ENCODE measurements at regions not wholly inside any gene's neighbourhood (a gene's known extent, or its start where the extent isn't known, plus 50 kb on each side); places are given as distances from the start of the nearest gene placed in this dataset.

DNA sequence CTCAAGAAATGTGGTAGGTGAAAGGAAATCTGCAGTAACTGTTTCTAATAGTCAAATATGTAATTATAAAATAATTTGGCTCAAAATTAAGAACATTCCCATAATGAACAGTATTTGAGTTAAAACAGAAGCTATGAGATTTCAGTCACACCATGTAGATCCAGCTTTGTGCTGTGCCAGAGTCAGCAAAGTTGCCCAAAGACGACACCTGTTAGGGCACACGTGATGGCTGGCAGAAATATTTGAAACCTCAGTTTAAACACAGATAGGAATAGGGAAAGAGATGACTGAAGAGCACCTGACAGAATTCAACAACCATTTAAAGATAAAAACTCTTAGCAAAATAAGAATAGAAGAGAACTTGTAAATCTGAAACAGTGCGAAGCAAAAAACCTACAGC, 129.3 kb downstream of the CD83 start:
- ATAC-seq (no peak), DNase-seq (no peak)
- Mint-ChIP-seq H3K4me1 (no peaks in the 10 kb centered on the region), H3K4me3 (no peak overlapping the region), H3K36me3 (ENCODE audit: low read depth) (peaks cover 2% of the 10 kb centered on the region), H3K27ac (no peak overlapping the region), H3K27me3 (no peaks in the 10 kb centered on the region)
- H3K9me3 ChIP-seq (ENCODE audit: control insufficient read depth, low read length, poor library complexity, severe bottlenecking): no peaks in the 10 kb centered on the region

DNA sequence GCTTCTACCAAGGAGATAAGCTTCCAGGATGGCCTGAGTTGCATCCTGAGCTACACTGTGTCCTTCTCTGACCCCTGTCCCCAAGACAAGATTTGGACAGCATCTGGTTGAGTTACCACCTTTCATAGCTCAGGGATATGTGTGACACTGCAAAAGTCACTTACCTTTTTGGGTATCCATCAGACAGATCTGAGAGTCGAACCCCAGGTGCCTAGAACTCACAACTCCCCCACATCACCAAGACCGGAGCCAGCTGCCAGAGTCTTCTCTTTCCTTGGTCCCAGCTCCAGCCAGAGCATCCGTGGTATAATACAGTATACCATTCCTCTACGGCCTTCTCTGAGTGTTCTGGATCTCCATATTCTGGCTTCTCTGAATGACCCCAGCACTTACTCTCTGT, 133.0 kb downstream of the CD83 start:
- no peak overlapping the region for H3K27ac Mint-ChIP-seq
- ATAC-seq (no peak), DNase-seq (no peak)
- no peaks in the 10 kb centered on the region for H3K9me3 ChIP-seq (ENCODE audit: control insufficient read depth, low read length, poor library complexity, severe bottlenecking)
- no peak overlapping the region for H3K4me3 Mint-ChIP-seq
- H3K36me3 Mint-ChIP-seq (ENCODE audit: low read depth): peaks cover under 1% of the 10 kb centered on the region
- H3K4me1 Mint-ChIP-seq: no peaks in the 10 kb centered on the region
- no peaks in the 10 kb centered on the region for H3K27me3 Mint-ChIP-seq

DNA sequence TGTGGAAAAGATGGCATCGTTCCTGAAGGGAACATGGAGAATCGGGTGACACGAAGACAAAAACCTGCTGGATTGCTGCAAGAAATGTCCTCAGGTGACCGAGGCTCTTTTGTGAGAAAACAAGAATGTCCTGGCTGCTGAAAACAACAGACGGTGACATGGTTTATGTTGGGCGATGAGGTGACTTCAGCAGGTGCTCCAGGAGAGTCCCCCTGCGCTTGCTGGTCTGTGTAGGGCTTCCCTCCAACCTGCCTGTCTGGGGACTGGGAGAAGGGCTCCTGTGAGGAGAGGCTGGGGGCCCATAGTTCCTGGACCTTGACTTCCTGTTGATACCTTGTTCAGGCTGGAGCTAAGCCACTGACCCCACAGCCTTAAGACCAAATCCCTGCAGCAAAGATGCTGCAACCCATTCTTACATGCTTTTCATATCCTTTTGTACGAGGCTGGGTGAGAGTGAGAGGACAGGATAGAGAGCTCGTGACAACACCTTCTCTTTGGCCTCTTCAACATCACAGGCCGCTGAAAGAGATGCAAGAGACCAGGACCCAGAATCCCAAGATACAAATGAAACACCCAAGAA, 134.8 kb downstream of the CD83 start:
- Mint-ChIP-seq H3K4me1 (no peaks in the 10 kb centered on the region), H3K36me3 (ENCODE audit: low read depth) (no peaks in the 10 kb centered on the region), H3K4me3 (no peak overlapping the region), H3K27ac (no peak overlapping the region), H3K27me3 (no peaks in the 10 kb centered on the region)
- H3K9me3 ChIP-seq (ENCODE audit: control insufficient read depth, low read length, poor library complexity, severe bottlenecking): no peaks in the 10 kb centered on the region
- ATAC-seq (no peak), DNase-seq (no peak)

DNA sequence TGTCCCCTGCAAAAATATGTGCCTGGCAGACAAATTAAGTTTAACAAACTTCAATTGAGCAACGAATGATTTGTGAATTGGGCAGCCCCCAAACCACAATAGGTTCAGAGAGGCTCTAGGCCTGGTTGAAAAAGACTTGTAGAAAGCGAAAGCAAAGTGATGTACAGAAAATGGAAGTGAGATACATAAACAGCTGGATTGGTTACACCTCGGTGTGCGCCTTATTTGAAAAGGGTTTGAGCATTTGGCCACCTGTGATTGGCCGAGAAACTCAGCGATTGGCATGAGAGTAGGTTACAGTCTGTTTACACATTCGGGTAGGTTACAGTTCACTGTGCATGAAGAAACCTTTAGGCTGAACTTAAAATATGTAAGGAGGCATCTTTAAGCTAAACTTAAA, 136.9 kb downstream of the CD83 start:
- H3K27ac Mint-ChIP-seq: no peak overlapping the region
- H3K36me3 Mint-ChIP-seq (ENCODE audit: low read depth): no peaks in the 10 kb centered on the region
- ATAC-seq: no peak

DNA sequence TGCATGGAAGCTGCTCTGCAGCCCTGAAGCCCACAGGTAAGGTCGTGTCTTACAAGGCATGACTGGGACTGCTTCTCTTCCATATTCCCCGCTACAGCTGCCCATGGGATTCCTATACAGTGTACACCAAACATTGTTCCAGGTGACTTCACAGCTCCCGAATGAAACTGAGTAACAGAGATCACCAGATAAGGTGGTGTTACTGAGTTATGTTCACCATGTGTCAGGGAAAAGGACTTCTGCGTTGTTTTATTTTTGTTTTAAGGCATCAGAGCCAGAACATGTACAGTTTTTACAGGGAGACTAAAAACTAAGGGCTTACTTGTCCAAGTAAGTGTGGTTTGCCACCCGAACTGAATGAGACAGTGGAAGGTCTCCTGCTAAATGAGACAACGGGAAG, 138.3 kb downstream of the CD83 start:
- Mint-ChIP-seq H3K27me3 (no peaks in the 10 kb centered on the region), H3K27ac (no peak overlapping the region), H3K36me3 (ENCODE audit: low read depth) (no peaks in the 10 kb centered on the region), H3K4me3 (no peak overlapping the region), H3K4me1 (peaks cover 3% of the 10 kb centered on the region)
- DNase-seq: no peak
- no peaks in the 10 kb centered on the region for H3K9me3 ChIP-seq (ENCODE audit: control insufficient read depth, low read length, poor library complexity, severe bottlenecking)
- ATAC-seq: no peak

More for the DNA sequence above, 136.9 kb downstream of the CD83 start:
- H3K4me1 Mint-ChIP-seq: peaks cover 3% of the 10 kb centered on the region
- H3K9me3 ChIP-seq (ENCODE audit: control insufficient read depth, low read length, poor library complexity, severe bottlenecking): no peaks in the 10 kb centered on the region
- H3K27me3 Mint-ChIP-seq: no peaks in the 10 kb centered on the region
- no peak for DNase-seq
- no peak overlapping the region for H3K4me3 Mint-ChIP-seq

DNA sequence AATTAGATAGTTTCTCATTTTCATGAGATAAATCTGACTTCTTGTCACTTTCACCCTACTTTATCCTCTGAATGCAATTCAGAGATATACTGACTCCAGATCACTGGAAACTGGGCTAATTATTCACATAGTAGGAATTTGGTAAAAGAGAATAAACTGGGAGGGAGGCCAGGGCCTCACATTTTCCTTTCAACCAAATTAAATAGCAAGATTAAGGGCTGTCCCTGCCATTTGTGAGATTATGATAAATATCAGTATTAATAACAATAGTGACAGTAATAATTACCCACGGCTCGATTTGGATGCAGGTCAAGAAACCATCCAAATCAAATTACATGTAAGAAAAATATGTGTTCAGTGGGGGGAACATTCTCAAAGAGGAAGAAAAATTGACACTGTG, 140.5 kb downstream of the CD83 start:
- H3K36me3 Mint-ChIP-seq (ENCODE audit: low read depth): no peaks in the 10 kb centered on the region

DNA sequence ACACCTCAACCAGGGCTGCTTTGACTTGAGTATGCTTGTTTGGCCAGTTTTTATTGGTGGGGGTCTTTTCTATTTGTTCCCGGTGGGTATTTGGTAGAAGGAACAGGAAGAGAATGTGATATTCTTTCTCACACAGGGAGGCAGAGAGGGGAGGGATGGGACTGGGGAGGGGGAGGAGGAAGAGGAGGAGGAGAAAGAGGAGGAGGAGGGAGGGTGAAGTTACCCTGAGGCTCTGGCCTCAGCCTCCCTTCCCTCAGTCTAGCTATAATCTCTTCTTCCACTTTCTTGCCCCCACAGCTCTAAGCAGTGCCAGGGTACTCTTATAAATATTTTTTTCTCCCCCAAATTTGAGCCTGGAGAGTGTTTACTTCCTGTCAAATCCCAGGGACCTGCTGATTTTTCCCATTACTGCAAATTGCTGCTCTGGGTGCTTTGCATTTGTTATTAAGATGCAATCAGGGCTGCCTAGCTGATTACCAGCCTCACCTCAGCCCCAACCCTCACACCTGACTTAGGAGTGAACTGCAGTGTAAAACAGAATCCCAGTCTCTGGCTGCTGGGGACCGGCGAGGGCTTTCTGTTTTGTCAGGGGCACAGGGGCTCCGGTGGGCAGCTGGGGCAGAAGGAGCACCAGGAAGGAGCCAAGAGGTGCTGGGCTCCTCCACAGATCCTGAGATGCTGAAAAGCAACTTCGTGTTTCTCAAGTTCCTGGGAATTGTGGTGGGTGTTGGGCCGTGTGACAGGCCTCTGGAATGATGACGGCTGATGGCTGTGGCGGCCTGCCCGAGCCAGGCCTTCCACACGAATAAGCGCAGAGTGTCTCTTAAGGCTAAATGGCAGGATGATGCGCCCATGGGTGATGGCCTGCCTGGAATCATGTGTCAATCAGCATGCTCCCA, 141.4 kb downstream of the CD83 start:
- H3K4me1 Mint-ChIP-seq: peaks cover 3% of the 10 kb centered on the region
- H3K36me3 Mint-ChIP-seq (ENCODE audit: low read depth): no peaks in the 10 kb centered on the region
- no peak overlapping the region for H3K27ac Mint-ChIP-seq
- H3K4me3 Mint-ChIP-seq: no peak overlapping the region
- H3K27me3 Mint-ChIP-seq: no peaks in the 10 kb centered on the region
- DNase-seq (no peak), ATAC-seq (no peak)
- H3K9me3 ChIP-seq (ENCODE audit: control insufficient read depth, low read length, poor library complexity, severe bottlenecking): no peaks in the 10 kb centered on the region

More for the DNA sequence above, 140.5 kb downstream of the CD83 start:
- Mint-ChIP-seq H3K27ac (no peak overlapping the region), H3K4me3 (no peak overlapping the region), H3K27me3 (no peaks in the 10 kb centered on the region), H3K4me1 (peaks cover 3% of the 10 kb centered on the region)
- DNase-seq: no peak
- no peaks in the 10 kb centered on the region for H3K9me3 ChIP-seq (ENCODE audit: control insufficient read depth, low read length, poor library complexity, severe bottlenecking)
- no peak for ATAC-seq

DNA sequence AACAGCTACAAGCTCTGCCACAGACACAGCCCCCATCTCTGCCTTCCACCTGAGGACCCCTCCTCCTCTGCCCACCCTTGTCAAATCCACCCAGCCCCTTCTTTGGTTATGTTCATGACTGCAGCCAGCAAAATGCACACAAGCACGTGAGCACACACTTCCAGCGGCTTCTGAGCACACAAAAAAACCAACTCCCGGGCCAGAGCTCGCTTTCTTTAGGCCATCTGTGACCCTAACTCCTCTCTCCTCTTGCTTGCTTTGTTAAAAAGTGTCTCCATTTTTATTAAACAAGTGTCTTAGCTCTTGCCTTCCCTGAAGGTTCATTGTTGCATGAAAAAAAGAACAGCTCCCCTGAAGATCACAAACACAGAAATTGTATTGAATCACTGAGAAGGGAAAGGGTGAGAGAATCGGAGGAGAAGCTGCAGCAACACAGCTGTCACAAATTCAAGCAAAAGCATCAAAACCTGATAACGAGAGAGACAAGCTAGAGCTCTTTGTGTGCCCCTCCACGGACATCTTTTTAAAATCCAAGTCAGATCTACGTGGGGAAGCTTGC, 142.1 kb downstream of the CD83 start:
- DNase-seq: no peak
- no peaks in the 10 kb centered on the region for H3K9me3 ChIP-seq (ENCODE audit: control insufficient read depth, low read length, poor library complexity, severe bottlenecking)
- Mint-ChIP-seq H3K27ac (no peak overlapping the region), H3K27me3 (no peaks in the 10 kb centered on the region), H3K4me1 (peaks cover 3% of the 10 kb centered on the region), H3K36me3 (ENCODE audit: low read depth) (no peaks in the 10 kb centered on the region), H3K4me3 (no peak overlapping the region)
- ATAC-seq: no peak

DNA sequence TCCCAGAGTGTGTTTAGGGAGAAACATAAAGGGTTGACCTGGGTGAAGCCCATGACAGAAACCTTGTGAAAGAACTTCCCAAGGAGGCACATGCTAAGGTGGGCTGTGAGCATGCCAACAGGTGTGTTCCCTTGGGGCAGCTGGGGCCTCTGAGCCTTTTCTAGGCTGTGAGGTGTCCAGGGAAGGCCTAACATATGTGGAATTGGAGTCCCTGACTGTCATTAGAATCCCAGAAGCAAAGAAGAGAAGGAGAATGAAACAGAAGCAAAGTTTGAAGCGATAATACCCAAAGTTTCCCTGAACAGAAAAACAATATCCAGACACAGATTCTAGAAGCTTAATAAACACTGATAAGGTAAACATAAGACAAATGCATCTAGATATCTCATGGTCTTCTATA, 143.3 kb downstream of the CD83 start:
- peaks cover 3% of the 10 kb centered on the region for H3K4me1 Mint-ChIP-seq
- no peaks in the 10 kb centered on the region for H3K27me3 Mint-ChIP-seq
- H3K4me3 Mint-ChIP-seq: no peak overlapping the region
- no peak overlapping the region for H3K27ac Mint-ChIP-seq
- no peaks in the 10 kb centered on the region for H3K36me3 Mint-ChIP-seq (ENCODE audit: low read depth)
- no peak for DNase-seq
- H3K9me3 ChIP-seq (ENCODE audit: control insufficient read depth, low read length, poor library complexity, severe bottlenecking): no peaks in the 10 kb centered on the region
- no peak for ATAC-seq

DNA sequence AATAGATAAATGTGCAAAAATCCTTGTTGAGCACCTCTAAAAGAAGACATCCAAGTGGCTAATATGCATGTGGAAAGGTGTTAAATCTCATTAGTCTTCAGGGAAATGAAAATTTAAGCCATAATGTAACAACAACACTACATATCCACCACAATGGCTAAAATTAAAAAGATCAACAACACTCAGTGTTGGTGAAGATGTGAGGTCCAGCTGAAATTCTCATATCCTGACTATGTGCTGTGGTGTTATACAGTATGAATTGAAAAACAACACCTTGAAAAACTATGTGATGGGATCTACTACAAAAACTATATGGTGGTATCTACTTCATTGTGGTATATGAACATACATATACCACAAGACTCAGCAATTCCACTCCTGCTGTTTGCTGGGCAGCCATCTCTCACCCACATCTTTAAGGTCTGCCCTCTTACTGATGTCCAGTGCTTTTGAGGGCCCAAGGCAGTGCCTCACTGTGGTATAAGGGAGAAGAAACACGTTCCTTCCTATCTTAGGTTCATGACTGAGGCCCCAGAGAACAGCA, 146.4 kb downstream of the CD83 start:
- Mint-ChIP-seq H3K27me3 (no peaks in the 10 kb centered on the region), H3K4me1 (peaks cover 3% of the 10 kb centered on the region), H3K27ac (no peak overlapping the region), H3K4me3 (no peak overlapping the region), H3K36me3 (ENCODE audit: low read depth) (no peaks in the 10 kb centered on the region)
- H3K9me3 ChIP-seq (ENCODE audit: control insufficient read depth, low read length, poor library complexity, severe bottlenecking): no peaks in the 10 kb centered on the region
- ATAC-seq (no peak), DNase-seq (no peak)

DNA sequence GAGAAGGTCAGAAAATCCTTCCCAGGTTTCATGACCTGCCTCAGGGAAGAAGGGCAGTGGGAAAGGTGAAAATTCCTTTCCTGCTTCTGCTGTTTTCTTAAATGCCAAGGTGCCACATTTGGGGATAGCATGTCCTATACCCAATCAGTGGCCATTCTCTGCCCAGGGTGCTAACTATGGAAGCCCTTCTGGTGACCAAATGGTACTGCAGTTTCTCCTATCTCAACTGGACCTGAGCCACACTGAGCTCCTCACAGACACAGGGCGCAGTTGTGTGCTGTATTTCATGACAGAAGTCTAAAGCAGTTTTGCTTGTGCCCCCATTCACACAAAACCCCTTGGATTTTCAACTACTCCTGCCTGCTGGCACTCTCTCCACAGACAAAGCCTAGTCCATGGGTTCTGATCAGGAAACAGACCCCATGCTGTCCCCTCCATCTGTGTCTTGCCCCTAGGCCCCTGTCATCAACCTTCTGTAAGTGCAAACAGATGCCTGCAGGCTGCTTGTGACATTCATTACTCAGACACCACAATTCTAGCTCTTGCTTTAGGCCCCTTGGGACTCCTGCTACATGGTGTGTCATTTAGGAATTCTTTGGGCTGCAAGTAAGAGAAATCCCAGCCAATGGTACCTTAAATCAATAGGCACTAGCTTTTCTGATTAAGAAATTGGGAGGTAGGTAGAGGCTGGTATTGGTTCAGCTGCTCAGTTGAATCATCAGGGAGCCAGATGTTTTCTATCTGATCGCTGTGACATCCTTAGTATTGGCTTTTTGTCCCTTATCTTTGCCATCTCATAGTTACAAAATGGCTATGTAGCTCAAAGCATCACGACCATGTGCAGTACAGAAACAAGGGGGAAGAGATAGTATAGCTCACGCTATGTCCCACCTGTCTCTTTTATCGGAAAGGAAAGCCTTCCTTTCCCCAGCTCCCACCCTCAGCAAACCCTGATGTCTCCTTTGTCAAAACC, 147.8 kb downstream of the CD83 start:
- Mint-ChIP-seq H3K4me1 (peaks cover 3% of the 10 kb centered on the region), H3K27me3 (no peaks in the 10 kb centered on the region), H3K36me3 (ENCODE audit: low read depth) (no peaks in the 10 kb centered on the region), H3K27ac (no peak overlapping the region), H3K4me3 (no peak overlapping the region)
- no peak for ATAC-seq
- H3K9me3 ChIP-seq (ENCODE audit: control insufficient read depth, low read length, poor library complexity, severe bottlenecking): no peaks in the 10 kb centered on the region
- no peak for DNase-seq

DNA sequence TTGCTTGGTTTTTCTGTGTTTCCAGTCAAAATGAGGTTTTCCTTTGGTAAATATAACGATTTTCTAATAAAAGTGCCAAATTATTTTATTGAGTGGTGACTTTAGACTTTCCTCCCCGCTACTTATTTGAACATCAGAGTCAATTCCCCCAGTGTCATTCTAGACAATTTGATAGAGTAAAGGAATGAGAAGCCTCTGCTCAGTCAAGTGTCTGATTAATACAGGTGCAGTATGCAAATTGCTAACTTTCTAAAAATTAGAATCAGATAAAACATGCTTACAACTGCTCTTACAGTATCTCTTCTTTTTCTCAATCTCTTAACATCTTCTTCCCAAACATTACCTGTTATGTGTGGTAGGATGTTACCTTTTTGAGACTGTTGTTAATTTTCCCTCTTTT, 148.7 kb downstream of the CD83 start:
- H3K4me3 Mint-ChIP-seq: no peak overlapping the region
- no peak for ATAC-seq

More for the DNA sequence above, 148.7 kb downstream of the CD83 start:
- Mint-ChIP-seq H3K27me3 (no peaks in the 10 kb centered on the region), H3K4me1 (peaks cover 7% of the 10 kb centered on the region), H3K36me3 (ENCODE audit: low read depth) (no peaks in the 10 kb centered on the region), H3K27ac (no peak overlapping the region)
- no peak for DNase-seq
- no peaks in the 10 kb centered on the region for H3K9me3 ChIP-seq (ENCODE audit: control insufficient read depth, low read length, poor library complexity, severe bottlenecking)
